Stimulated activated CD8-positive, alpha-beta memory T cell treated with anti-CD3 and anti-CD28 coated beads, Interleukin-4, amount 100 ng/mL, for 1 hour (primary cell): ENCODE measurements at regions not wholly inside any gene's neighbourhood (a gene's known extent, or its start where the extent isn't known, plus 50 kb on each side); places are given as distances from the start of the nearest gene placed in this dataset.
"Not testable (repeated sequence)": the region's sequence is repeated elsewhere in the genome, so short reads cannot be mapped to it uniquely, and the experiment has no call there.

Source experiments
- DNase-seq, 2 donors: peaks; one replicate each; pipeline ENCODE4 v3.0.0-alpha.2; 2020; ENCODE audit warnings: low read depth in 2 of 2, low spot score in 1 of 2

DNA sequence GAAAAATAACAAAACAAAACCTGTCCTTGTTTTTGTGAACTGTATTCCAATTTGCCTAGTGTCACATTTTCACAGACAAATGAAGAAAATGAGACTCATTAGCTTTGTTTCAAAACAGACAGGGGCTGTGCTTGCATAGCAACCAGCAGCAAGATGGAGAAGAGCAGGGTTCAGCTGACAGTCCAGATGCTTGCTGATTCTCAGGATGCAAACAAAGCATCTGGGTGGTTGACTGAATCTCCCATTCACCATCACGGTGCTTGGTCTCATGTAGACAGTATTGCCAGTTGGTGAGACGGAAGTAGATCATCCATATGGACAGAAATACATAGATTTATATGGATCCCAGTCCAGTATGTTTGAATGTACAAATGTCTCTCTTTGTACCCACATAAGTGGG, 326.8 kb downstream of the CCDC85A start:
- DNase-seq = no peak

DNA sequence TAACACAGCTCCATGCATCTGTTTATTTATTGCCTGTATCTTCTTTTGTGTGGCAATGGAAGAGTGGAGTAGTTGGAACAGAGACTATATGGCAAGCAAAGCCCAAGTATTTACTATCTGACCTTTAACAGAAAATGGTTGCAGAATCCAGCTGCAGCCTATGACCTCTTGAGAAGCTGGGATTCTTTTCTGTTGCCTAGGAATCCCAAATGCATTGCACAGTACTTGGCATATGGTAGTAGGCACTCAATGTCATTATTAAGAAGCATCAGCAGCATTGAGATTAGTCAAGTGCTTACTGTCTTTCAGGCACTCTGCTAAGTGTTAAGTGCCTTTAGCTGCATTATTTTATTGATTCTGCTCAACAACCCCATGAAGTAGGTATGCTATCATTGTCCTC, 331.6 kb downstream of the CCDC85A start:
- no peak for DNase-seq

DNA sequence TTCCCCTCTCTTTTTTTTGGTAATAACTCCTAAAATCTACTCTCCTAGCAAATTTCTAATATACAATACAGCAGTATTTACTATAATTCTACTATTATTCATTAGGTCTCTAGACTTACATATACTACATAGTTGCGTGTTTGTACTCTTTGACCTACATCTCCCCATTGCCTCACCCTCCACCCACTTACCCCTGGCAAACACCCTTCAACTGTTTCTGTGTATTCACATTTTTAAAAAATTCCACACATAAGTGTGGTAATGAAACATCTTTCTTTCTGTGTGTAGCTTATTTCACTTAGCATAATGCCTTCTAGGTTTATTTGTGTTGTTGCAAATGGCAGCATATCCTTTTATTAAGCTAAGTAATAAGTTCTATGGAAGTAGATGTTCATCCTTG, 336.0 kb downstream of the CCDC85A start:
- DNase-seq = no peak

DNA sequence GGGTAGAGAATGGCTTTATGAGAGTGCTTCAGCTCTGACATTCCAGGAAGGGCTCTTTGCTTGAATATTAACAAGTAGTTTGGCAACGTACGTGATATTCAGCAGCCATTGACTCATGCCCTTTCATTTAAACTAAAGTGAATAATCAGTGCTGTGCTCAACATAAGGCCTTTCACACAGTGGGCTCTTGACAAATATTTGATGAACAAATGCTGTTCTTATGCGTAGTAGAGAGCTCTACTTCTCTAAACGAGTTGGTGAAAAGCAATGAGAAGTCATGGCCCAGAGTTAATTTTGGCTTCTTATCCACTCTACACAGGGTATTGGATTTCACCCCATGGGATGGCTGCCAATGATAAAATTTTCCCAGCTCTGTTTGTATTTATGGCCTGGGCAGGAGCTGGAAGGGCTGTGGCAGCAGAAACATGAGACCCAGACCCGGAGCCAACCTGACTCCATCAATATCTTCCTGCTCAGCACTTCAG, 338.9 kb downstream of the CCDC85A start:
- no peak for DNase-seq

DNA sequence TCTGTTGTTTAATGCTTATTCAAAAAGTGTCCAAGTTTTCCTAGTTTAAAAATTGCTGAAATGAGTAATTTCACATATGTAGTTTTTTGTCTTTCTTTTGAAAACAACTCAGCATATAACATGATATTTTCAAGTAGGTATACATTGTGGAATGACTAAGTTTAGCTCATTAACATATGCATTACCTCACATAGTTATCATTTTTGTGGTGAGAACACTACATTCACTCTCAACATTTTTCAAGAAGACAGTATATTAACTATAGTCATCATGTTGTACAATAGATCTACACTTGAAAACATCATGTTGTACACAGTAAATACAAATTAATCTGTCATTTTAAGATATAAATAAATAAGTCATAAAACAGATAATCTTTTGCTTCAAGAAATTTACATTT, 340.0 kb downstream of the CCDC85A start:
- DNase-seq = no peak

DNA sequence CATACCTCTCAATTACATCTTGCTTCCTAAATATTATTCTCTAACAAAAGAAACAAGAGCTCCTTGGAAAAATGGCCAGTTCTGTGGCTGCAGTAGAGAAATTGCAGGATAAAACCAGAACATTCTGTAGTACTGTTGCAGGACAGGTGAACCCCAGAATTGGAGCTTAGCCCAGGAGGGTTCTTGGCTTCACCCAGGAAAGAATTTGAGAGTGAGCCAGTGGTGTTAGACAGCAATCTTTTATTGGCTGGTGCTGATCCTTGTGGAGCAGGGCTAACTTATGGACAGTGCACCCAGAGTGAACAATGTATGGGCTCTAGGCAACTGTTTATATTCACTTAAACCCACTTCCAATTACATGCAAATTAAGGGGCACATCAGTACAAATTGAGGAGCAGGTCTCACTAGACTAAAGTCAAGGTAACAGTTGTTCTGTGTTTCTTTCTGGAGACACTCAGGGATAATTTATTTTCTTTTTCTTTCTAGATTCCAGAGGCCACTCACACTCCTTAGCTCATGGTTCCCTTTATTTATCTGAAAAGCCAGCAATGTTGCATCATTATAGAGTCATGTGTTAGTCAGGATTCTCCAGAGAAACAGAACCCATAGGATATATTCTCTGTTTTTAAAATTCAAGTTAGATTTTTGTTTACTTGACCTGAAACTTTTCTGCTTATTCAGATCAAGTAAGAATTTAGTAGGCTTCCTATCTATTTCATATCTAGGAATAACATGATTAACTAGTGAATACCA, 348.1 kb downstream of the CCDC85A start:
- DNase-seq = no peak

DNA sequence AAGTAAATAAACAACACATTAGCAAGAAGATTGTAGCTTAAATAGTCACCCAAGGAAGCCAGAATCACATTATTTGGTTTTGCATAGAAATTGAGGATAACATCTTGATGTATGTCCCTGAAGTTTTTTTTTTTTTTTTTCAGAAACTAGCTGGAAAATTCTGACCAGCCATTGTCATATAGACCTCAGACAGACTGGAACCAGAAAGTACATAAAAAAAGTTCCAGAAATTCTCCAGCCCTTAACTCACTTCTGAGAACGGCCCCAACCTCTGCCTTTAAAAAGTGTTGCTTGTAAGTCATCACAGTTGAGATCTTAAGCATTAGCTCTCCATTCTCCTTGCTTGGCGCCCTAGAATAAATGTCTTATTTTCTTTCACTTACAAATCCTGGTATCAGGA, 350.5 kb downstream of the CCDC85A start:
- DNase-seq = no peak

DNA sequence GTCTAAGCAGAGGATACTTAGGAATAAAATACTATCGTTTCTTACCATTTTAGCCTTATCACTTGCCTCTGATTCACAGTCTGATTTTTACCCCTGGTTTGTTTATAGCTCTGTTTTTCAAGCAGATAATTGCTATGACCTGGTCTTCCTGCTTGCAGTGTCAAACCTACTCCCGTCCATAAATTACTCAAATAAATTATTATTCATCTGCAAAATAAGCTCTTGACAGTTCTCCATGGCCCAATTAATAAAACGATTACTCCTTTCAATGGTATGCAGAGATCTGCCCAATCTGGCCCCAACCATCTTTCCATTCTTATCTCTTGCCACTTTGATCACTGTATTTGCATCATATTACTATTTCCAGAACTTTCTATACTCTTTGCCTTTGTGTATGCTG, 354.0 kb downstream of the CCDC85A start:
- no peak for DNase-seq

DNA sequence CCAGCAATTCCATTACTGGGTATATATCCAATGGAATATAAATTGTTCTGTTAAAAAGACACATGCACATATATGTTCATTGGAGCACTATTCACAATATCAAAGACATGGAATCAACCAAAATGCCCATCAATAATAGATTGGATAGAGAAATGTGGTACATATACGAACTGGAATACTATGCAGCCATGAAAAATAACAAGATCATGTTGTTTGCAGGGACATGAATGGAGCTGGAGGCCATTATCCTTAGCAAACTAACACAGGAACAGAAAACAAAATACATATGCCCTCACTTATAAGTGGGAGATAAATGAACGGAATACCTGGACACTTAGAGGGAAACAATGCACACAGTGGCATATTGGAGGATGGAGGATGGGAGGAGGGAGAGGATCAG, 355.8 kb downstream of the CCDC85A start:
- DNase-seq = no peak

DNA sequence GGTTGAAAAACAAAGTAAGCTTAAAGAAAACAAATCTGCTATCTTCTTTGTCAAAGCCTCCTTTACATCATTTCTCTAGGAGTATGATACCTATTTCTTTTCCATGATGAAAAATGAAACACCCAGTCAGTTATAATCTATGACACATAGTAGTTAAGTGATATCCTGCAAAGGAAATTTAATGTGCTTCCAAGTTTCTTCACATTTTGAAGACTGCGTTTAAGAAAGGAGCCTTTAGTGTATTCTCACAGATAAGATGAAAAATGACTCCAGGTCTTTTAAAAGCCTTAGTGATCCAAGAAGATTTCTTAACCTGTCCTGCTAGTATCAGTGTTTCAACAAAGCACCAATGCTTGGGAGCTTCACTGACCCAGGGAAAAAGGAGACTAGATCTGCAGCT, 356.7 kb downstream of the CCDC85A start:
- DNase-seq = no peak

DNA sequence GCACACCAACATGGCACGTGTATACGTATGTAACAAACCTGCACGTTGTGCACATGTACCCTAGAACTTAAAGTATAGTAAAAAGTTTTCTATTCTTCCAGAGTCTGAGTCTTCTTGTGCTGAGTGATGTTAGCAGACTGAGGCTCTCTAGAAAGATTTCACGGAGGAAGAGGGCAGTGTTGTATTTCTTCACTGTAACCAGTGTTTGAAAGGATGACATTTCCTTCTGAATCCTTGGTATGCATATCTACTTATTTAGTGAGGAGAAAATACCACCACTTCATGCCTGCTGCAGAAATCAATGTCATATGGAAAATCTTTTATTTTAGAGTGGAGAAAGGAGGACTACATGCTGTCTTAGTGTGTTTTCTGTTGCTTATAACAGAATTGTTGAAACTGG, 357.1 kb downstream of the CCDC85A start:
- no peak for DNase-seq

DNA sequence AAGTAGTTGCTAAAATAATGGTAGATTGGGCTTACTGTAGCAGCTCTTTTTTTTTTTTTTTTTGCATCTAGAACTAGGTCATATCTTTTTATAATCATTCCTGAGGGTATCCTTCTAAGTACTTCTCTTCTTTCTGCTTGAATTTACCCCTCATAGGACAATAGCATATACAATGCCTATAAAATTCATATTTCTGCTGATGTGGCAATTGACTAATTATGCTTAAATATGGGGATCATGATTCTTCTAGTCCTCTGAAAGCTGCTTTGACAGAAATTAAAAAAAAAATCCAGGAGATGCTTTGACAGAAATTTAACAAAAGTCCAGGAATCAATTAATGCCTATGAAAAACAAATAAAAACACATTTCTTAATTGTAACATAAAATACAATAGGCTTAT, 358.4 kb downstream of the CCDC85A start:
- no peak for DNase-seq

DNA sequence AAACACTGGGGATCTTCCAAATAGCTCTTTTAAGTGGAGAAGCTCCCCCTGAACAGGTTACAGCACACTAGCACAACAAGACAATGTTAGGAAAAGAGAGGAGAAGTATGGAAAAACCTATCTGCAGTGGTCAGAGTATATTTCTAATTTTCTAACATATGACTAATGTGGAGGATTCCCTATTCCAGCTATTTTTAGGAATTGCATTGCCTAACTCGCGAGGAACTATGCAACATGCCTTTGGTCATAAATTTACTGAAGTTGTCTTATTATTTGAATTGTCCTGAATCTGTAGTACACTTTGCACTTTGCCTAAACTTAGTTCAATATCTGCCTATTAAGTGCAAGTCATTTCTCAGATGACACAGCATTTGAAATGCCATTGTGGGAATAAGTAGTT, 381.4 kb downstream of the CCDC85A start:
- DNase-seq = no peak

DNA sequence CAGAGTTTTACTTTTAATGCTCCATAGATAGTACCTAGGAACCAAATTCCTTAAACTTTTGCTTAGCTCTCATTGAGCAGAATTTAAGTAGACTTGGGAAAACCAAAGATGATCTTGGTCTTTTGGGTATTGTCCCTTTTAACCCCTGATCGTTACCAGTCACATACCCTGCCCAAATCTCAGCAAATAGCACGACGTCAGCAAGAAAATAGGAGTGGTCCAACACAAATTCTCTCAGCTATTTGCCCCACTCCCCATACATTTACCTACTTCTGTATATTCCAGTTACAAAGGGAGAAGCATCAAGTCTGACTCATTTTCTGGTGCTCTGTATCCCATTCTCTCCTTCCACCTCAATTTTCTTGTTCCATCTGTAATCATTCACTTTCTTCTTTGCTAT, 387.3 kb downstream of the CCDC85A start:
- DNase-seq = no peak

DNA sequence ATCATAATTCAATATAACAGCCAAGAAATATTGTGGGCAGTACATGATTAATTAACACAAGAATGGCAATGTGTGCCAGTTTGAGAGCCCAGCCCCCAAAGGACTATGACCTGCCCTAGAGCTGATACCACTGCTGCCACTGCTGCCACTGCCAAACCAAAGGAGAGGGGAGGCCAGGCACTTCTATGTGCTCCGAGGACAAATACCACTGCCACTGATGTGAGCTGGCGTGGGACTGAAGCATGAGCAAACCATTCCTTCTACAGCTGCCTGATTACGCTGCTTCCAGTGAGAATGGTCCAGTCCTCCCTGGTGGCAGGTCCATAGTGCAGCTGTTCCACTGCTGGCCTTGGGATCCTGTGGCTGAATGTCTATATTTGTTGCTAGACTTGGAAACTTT, 392.2 kb downstream of the CCDC85A start:
- DNase-seq = no peak

DNA sequence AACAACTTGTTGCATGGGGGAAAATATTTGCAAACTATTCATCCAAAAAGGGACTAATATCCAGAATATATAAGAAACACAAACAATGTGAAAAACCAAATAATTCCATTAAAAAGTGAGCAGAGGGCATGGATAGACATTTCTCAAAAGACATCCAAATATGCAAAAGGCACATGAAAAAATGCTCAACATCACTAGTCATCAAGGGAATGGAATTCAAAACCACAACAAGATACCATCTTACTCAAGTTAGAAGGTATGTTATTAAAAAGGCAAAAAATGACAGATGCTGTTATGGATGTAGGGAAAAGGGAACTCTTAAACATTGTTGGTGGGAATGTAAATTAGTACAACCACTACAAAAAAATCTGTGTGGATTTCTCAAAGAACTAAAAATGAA, 396.5 kb downstream of the CCDC85A start:
- no peak for DNase-seq

DNA sequence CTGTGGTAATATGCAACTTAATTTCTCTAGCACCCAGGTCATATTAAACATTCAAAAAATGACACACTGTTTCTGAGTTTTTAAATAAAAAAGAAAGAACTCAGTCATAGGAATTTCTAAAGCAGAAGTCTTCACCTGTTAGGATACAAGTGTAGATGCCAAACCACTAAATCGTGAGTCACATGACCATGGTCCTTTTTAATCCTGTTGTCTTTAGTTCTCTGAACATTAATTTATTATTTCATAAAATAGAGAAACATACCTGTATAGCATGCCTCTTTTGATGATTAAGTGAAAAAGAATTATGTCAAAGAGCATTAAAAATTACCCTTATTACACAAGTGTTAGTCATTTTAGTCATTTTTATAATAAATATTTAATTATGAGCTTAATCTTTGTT, 398.8 kb downstream of the CCDC85A start:
- no peak for DNase-seq

DNA sequence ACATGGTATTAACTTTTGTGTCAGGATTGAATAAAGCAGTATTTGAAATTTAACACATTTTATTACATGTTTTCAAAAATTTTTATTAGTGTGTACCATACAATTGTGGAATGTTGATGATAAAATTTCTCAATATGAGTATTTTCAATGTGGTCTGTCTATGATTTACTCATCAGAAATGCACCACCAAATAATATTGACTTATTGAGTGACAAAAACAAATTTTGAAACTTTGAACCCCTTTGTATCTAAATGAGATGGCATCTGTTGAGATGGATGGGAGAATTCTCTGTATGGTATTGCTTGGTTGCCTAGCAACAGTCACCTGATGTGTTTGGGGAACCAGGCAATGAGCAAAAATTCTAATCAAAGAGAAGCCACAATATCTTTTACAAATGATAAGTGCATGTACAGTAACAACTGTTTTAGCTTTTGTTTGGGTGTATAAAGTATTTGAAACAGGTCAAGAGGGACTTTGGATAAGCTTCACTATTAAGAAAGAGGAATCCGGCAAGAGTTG, 400.1 kb downstream of the CCDC85A start:
- DNase-seq = no peak

DNA sequence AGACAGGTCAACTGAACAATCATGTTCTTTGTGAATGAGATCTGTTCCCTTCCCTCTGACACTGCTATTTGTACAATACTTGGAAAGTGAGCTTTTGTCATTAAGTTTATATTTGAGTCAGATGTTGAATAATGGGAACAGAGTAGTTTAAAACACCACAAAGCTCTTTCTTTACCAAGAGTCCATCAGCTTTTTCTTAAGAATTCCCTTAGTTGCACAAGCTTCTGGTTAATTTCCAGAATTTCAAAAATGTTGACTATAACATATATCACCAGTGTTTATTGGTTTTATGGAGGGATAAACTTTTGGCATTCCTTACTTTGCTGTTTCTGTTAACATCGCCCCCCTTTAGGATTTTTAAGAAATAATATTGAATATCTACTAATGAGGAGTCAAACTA, 403.7 kb downstream of the CCDC85A start:
- no peak for DNase-seq

DNA sequence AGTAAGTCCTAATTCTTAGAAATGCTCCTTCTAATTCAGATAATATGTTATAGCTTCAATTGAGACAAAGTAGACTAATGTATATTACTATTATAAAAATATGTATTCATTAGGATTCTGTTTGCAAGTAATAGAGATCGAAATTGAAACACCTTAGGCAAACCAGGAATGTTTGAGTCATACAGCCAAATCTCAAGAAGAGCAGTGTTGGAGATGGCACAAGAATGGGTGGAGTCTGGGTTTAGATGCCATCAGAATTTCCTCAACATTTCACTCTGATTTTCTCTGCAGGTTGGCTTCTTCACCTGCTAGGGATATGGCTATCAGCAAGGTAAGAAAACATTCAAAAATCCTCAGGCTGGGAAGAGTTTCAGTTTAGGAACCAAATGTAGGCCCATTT, 405.4 kb downstream of the CCDC85A start:
- DNase-seq = no peak

DNA sequence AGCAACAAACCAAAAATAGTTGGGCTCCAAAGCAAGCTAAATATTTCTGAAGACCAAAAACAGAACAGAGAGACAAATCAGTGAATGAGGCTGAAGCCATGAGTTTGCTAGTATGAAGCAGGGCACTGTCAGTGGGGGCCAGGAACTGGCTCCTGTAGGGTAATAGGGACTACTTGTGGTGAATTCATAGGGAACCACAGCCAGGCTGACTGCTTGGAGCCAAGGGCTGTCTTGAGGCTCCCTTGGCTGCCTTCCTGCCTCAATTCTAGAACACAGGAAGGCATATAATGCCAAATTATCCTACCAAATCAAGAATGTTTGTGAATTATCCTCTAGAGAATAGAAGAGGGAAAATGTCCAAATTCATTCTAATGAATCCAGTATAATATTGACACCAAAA, 406.0 kb downstream of the CCDC85A start:
- no peak for DNase-seq

DNA sequence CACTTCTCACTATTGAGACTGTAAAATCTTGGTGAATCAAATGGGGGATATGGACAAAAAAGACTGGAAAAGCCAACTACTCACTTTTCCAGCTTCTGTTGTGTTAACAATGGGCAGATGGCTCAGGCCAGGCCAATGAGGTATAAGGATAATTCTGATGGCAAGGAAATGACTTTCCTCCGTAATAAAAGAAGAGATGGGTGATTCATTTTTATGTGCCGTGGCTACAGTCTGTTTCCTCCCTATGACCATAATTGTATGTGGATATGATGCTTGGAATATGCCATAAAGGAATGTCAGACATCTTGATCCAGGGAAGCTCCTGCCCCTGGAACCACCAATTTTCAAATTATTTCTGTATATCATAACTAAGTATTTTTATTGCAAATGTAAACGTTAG, 406.8 kb downstream of the CCDC85A start:
- DNase-seq = no peak

DNA sequence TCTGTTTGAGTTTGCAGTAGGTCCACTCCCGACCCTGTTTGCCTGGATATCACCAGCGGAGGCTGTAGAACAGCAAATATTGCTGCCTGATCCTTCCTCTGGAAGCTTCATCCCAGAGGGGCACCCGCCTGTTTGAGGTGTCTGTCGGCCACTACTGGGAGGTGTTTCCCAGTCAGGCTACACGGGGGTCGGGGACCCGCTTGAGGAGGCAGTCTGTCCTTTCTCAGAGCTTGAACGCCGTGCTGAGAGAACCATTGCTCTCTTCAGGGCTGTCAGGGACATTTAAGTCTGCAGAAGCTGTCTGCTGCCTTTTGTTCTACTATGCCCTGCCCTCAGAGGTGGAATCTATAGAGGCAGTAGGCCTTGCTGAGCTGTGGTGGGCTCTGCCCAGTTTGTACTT, 422.3 kb downstream of the CCDC85A start:
- DNase-seq = not testable (repeated sequence)
